HEK293 (cell line): ENCODE measurements at regions not wholly inside any gene's neighbourhood (a gene's known extent, or its start where the extent isn't known, plus 50 kb on each side); places are given as distances from the start of the nearest gene placed in this dataset.

Experiments
- RBAK ChIP-seq: fragments of 450-650 bp; formaldehyde crosslinking; IDR thresholded peaks from 2 replicates; pipeline ENCODE4 v1.5.1; 2016; ENCODE audit warnings: missing biosample characterization, missing genetic modification characterization
- SALL2 ChIP-seq: fragments of 450-650 bp; formaldehyde crosslinking; IDR thresholded peaks from 2 replicates; pipeline ENCODE4 v1.5.0; 2017; ENCODE audit warnings: missing biosample characterization, mild to moderate bottlenecking, missing genetic modification characterization, borderline replicate concordance
- YY1 ChIP-seq: fragments of 450-650 bp; formaldehyde crosslinking; IDR thresholded peaks from 2 replicates; pipeline ENCODE4 v1.5.1; 2018; ENCODE audit warnings: missing biosample characterization, missing genetic modification characterization
- ZNF184 ChIP-seq: fragments of 450-650 bp; IDR thresholded peaks from 2 replicates; pipeline ENCODE4 v1.5.1; 2018; ENCODE audit warnings: missing biosample characterization, mild to moderate bottlenecking, missing genetic modification characterization
- ZNF221 ChIP-seq: fragments of 450-650 bp; formaldehyde crosslinking; IDR thresholded peaks from 2 replicates; pipeline ENCODE4 v1.5.1; 2017; ENCODE audit warnings: missing biosample characterization, missing genetic modification characterization, borderline replicate concordance
- ZNF514 ChIP-seq: fragments of 450-650 bp; formaldehyde crosslinking; IDR thresholded peaks from 2 replicates; pipeline ENCODE4 v1.5.1; 2016; ENCODE audit warnings: missing biosample characterization, missing genetic modification characterization
- ZNF561 ChIP-seq: fragments of 450-650 bp; IDR thresholded peaks from 2 replicates; pipeline ENCODE4 v1.5.1; 2018; ENCODE audit warnings: missing biosample characterization, missing genetic modification characterization, borderline replicate concordance
- ZNF707 ChIP-seq: fragments of 450-650 bp; formaldehyde crosslinking; IDR thresholded peaks from 2 replicates; pipeline ENCODE4 v1.5.1; 2016; ENCODE audit warnings: missing biosample characterization, missing genetic modification characterization
- TF ChIP-seq, protein P1 (sequence below): fragments of 450-650 bp; formaldehyde crosslinking; IDR thresholded peaks from 2 replicates; pipeline ENCODE4 v1.5.1; 2016; ENCODE audit warnings: missing biosample characterization, missing genetic modification characterization
- TF ChIP-seq, protein P2 (sequence below): sonication (generic); formaldehyde crosslinking; IDR thresholded peaks from 2 replicates; pipeline ENCODE4 v1.8.1; 2022; ENCODE audit warnings: mild to moderate bottlenecking, moderate library complexity, missing genetic modification reagents

DNA sequence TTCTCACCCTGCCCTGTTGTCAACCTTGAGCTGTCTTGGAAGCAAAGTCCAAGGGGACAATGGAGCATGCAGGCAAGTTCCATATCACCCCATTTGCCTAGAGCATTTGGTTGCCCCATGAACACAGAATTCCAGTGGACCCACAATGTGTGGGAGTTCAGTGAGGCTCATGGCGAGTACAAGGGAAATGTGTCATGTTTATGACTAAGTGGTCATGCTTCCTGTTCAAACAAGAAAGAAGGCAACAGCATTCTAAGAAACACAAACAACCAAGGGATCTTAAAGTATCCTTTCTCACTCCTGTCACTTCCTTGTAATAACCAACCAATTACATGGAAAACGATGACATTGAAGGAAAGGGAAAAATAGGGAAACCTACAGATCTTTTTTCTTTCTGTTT, 513.0 kb downstream of the INHBA start:
- TF ChIP-seq, protein P1, sequence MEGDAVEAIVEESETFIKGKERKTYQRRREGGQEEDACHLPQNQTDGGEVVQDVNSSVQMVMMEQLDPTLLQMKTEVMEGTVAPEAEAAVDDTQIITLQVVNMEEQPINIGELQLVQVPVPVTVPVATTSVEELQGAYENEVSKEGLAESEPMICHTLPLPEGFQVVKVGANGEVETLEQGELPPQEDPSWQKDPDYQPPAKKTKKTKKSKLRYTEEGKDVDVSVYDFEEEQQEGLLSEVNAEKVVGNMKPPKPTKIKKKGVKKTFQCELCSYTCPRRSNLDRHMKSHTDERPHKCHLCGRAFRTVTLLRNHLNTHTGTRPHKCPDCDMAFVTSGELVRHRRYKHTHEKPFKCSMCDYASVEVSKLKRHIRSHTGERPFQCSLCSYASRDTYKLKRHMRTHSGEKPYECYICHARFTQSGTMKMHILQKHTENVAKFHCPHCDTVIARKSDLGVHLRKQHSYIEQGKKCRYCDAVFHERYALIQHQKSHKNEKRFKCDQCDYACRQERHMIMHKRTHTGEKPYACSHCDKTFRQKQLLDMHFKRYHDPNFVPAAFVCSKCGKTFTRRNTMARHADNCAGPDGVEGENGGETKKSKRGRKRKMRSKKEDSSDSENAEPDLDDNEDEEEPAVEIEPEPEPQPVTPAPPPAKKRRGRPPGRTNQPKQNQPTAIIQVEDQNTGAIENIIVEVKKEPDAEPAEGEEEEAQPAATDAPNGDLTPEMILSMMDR (tag by site-specific recombination), result no peak
- TF ChIP-seq ZNF514 (tag by site-specific recombination) (no peak), YY1 (tag by site-specific recombination) (no peak), RBAK (tag by site-specific recombination) (no peak), ZNF221 (tag by site-specific recombination) (no peak), SALL2 (tag by site-specific recombination) (no peak), ZNF561 (tag by site-specific recombination) (no peak), ZNF707 (tag by site-specific recombination) (no peak), ZNF184 (tag by site-specific recombination) (no peak)
- TF ChIP-seq, protein P2, sequence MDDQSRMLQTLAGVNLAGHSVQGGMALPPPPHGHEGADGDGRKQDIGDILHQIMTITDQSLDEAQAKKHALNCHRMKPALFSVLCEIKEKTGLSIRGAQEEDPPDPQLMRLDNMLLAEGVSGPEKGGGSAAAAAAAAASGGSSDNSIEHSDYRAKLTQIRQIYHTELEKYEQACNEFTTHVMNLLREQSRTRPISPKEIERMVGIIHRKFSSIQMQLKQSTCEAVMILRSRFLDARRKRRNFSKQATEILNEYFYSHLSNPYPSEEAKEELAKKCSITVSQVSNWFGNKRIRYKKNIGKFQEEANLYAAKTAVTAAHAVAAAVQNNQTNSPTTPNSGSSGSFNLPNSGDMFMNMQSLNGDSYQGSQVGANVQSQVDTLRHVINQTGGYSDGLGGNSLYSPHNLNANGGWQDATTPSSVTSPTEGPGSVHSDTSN (CRISPR knock-in tag), result no peak
